ENCODE measurements at regions not wholly inside any gene's neighbourhood (a gene's known extent, or its start where the extent isn't known, plus 50 kb on each side); places are given as distances from the start of the nearest gene placed in this dataset.

GRCh38 chr16:9014389-9014788 is 50.7 kb upstream of the USP7 start:
- no peak for TF ChIP-seq CTCF (IDR thresholded peaks at IDR 0.05; ENCODE audit: low read depth, low read length, poor library complexity, severe bottlenecking)
- TF ChIP-seq EZH2phosphoT487 (IDR thresholded peaks at IDR 0.05; ENCODE audit: borderline replicate concordance, low read length): no peak
